ENCODE measurements at regions not wholly inside any gene's neighbourhood (a gene's known extent, or its start where the extent isn't known, plus 50 kb on each side); places are given as distances from the start of the nearest gene placed in this dataset.
"Not testable (repeated sequence)": the region's sequence is repeated elsewhere in the genome, so short reads cannot be mapped to it uniquely, and the experiment has no call there.

DNA sequence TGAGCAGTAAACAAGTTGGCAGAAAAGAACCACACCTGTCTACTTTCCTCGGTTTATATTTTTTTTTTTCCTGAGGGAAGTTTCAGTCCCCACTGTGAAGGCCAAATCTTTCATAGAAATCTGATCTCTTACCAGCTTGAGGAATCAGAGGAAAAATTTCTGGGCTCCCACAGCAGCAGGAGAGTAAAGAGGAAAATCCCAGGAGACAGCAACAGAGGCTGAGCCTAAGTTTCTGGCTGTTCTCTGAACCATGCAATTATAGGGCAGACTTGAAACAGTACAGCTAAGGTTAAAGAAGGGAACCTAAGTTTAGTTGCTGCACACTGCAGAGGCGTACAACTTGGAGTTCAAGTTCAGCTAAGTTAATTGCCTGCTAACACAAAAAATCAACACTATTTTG lies 1090.9 kb upstream of the INTU start (continued):
- TF ChIP-seq, protein P1, sequence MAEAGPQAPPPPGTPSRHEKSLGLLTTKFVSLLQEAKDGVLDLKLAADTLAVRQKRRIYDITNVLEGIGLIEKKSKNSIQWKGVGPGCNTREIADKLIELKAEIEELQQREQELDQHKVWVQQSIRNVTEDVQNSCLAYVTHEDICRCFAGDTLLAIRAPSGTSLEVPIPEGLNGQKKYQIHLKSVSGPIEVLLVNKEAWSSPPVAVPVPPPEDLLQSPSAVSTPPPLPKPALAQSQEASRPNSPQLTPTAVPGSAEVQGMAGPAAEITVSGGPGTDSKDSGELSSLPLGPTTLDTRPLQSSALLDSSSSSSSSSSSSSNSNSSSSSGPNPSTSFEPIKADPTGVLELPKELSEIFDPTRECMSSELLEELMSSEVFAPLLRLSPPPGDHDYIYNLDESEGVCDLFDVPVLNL (CRISPR knock-in tag; IDR thresholded peaks at IDR 0.05; ENCODE audit: borderline replicate concordance, low read depth), result no peak
- no peak for TF ChIP-seq TEAD1 (CRISPR knock-in tag; IDR thresholded peaks at IDR 0.05)
- TF ChIP-seq, protein P2, sequence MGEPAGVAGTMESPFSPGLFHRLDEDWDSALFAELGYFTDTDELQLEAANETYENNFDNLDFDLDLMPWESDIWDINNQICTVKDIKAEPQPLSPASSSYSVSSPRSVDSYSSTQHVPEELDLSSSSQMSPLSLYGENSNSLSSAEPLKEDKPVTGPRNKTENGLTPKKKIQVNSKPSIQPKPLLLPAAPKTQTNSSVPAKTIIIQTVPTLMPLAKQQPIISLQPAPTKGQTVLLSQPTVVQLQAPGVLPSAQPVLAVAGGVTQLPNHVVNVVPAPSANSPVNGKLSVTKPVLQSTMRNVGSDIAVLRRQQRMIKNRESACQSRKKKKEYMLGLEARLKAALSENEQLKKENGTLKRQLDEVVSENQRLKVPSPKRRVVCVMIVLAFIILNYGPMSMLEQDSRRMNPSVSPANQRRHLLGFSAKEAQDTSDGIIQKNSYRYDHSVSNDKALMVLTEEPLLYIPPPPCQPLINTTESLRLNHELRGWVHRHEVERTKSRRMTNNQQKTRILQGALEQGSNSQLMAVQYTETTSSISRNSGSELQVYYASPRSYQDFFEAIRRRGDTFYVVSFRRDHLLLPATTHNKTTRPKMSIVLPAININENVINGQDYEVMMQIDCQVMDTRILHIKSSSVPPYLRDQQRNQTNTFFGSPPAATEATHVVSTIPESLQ (CRISPR knock-in tag; IDR thresholded peaks at IDR 0.05), result no peak
- TF ChIP-seq KAT7 (CRISPR knock-in tag; IDR thresholded peaks at IDR 0.05; ENCODE audit: borderline replicate concordance), result no peak
- no peak for TF ChIP-seq SP1 (CRISPR knock-in tag; conservative IDR thresholded peaks at IDR 0.05)
- no peak for TF ChIP-seq CREM (CRISPR knock-in tag; IDR thresholded peaks at IDR 0.05)
- TF ChIP-seq, protein P3, sequence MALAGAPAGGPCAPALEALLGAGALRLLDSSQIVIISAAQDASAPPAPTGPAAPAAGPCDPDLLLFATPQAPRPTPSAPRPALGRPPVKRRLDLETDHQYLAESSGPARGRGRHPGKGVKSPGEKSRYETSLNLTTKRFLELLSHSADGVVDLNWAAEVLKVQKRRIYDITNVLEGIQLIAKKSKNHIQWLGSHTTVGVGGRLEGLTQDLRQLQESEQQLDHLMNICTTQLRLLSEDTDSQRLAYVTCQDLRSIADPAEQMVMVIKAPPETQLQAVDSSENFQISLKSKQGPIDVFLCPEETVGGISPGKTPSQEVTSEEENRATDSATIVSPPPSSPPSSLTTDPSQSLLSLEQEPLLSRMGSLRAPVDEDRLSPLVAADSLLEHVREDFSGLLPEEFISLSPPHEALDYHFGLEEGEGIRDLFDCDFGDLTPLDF (CRISPR knock-in tag; IDR thresholded peaks at IDR 0.05), result no peak
- TF ChIP-seq, protein P4, sequence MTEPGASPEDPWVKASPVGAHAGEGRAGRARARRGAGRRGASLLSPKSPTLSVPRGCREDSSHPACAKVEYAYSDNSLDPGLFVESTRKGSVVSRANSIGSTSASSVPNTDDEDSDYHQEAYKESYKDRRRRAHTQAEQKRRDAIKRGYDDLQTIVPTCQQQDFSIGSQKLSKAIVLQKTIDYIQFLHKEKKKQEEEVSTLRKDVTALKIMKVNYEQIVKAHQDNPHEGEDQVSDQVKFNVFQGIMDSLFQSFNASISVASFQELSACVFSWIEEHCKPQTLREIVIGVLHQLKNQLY (CRISPR knock-in tag; IDR thresholded peaks at IDR 0.05), result no peak
- no peak for TF ChIP-seq TP53 (CRISPR knock-in tag; IDR thresholded peaks at IDR 0.05)

DNA sequence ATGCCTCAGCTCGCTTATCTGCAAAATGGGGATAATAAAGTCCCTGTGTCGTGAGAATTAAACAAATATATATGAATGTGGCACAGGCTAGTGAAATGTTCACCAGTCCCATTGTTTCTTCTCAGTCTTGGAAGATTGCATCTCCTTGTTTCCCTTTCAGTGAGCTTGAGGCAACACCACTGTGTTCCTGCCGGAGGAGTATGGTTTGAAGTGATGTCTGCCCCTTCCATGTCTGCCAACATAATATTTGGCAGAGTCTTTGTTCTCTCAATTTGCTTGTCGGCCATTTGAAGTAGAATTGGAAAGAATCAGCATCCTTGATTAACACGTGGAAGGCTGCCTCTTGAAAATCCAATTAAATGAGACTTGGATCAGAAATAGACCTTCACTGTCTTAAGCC lies 1088.5 kb upstream of the INTU start:
- Mint-ChIP-seq H3K27ac (no peak overlapping the region), H3K36me3 (no peaks in the 10 kb centered on the region), H3K4me1 (no peaks in the 10 kb centered on the region), H3K27me3 (ENCODE audit: low read depth) (no peaks in the 10 kb centered on the region), H3K9me3 (no peaks in the 10 kb centered on the region), H3K4me3 (no peak overlapping the region)
- ChIA-PET CTCF (interaction anchor here (1.0 to 2.0 kb wide), 2 partner anchors 16 to 39 kb away, joined by 3 to 9 read pairs; no protein-coding TSS in a partner anchor), POLR2A (no interaction called here)
- ATAC-seq (no peak), DNase-seq (ENCODE audit: low spot score) (no peak)
- TF ChIP-seq, protein P5, sequence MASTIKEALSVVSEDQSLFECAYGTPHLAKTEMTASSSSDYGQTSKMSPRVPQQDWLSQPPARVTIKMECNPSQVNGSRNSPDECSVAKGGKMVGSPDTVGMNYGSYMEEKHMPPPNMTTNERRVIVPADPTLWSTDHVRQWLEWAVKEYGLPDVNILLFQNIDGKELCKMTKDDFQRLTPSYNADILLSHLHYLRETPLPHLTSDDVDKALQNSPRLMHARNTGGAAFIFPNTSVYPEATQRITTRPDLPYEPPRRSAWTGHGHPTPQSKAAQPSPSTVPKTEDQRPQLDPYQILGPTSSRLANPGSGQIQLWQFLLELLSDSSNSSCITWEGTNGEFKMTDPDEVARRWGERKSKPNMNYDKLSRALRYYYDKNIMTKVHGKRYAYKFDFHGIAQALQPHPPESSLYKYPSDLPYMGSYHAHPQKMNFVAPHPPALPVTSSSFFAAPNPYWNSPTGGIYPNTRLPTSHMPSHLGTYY (CRISPR knock-in tag; IDR thresholded peaks at IDR 0.05), result no peak
- TF ChIP-seq, protein P6, sequence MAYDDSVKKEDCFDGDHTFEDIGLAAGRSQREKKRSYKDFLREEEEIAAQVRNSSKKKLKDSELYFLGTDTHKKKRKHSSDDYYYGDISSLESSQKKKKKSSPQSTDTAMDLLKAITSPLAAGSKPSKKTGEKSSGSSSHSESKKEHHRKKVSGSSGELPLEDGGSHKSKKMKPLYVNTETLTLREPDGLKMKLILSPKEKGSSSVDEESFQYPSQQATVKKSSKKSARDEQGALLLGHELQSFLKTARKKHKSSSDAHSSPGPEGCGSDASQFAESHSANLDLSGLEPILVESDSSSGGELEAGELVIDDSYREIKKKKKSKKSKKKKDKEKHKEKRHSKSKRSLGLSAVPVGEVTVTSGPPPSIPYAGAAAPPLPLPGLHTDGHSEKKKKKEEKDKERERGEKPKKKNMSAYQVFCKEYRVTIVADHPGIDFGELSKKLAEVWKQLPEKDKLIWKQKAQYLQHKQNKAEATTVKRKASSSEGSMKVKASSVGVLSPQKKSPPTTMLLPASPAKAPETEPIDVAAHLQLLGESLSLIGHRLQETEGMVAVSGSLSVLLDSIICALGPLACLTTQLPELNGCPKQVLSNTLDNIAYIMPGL (CRISPR knock-in tag; IDR thresholded peaks at IDR 0.05), result no peak
- TF ChIP-seq, protein P7, sequence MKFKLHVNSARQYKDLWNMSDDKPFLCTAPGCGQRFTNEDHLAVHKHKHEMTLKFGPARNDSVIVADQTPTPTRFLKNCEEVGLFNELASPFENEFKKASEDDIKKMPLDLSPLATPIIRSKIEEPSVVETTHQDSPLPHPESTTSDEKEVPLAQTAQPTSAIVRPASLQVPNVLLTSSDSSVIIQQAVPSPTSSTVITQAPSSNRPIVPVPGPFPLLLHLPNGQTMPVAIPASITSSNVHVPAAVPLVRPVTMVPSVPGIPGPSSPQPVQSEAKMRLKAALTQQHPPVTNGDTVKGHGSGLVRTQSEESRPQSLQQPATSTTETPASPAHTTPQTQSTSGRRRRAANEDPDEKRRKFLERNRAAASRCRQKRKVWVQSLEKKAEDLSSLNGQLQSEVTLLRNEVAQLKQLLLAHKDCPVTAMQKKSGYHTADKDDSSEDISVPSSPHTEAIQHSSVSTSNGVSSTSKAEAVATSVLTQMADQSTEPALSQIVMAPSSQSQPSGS (CRISPR knock-in tag; IDR thresholded peaks at IDR 0.05; ENCODE audit: borderline replicate concordance, low read depth), result no peak

DNA sequence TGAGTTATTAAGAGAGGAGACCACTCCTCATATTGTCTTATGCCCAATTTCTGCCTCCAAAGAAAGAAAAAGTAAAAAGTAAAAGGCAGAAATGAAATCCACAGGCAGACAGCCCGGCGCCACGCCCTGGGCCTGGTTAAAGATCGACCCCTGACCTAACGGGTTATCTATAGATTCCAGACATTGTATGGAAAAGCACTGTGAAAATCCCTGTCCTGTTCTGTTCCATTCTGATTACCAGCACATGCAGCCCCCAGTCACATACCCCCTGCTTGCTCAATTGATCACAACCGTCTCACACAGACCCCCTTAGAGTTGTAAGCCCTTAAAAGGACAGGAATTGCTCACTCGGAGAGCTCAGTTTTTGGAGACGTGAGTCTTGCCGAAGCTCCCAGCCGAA lies 1086.6 kb upstream of the INTU start:
- not testable (repeated sequence) for H3K9me3 Mint-ChIP-seq, H3K4me3 Mint-ChIP-seq

More for the DNA sequence above, 1086.6 kb upstream of the INTU start:
- H3K27me3 Mint-ChIP-seq (ENCODE audit: low read depth); ATAC-seq; H3K36me3 Mint-ChIP-seq; H3K4me1 Mint-ChIP-seq; DNase-seq (ENCODE audit: low spot score); H3K27ac Mint-ChIP-seq; POLR2A ChIA-PET: not testable (repeated sequence)
- CTCF ChIA-PET, result interaction anchor here (2.3 kb wide), 1 partner anchor 37 kb away, joined by 9 read pairs; no protein-coding TSS in a partner anchor
